ENCODE measurements at regions not wholly inside any gene's neighbourhood (a gene's known extent, or its start where the extent isn't known, plus 50 kb on each side); places are given as distances from the start of the nearest gene placed in this dataset.

DNA sequence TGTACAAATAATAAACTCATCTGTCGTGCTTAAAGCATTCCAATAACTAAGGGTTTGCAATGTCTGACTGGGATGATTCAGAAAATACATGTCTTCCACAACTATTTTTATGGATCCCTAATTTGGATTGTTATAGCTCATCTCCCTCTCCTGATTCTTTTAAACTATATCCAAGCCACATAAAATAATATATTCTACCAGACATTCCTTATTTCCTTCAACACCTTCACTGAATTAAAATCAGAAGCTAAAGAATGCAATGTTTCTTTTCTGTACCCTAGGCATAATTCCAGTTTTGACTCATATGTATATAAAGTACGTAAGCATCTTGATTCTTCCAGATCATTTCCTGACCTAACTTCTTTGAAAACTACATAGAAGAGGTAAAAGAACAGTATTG is 420.4 kb downstream of the EFNB2 start:
- no peak for DNase-seq (ENCODE audit: low read depth, low spot score)
- no peaks in the 10 kb centered on the region for H3K27me3 ChIP-seq (ENCODE audit: insufficient read depth, insufficient read length)
- no peaks in the 10 kb centered on the region for H3K36me3 ChIP-seq (ENCODE audit: insufficient read depth, insufficient read length, low read length)
- no peak overlapping the region for H3K4me3 ChIP-seq (ENCODE audit: insufficient read length, low read depth)
- no peak overlapping the region for H3K9ac ChIP-seq (ENCODE audit: insufficient read length, low read depth)
- H3K9me3 ChIP-seq (ENCODE audit: insufficient read depth, low read length) = no peaks in the 10 kb centered on the region
- TF ChIP-seq SUZ12 (IDR thresholded peaks at IDR 0.05; ENCODE audit: extremely low read depth, insufficient read depth, insufficient read length) (no peak), ZNF274 (IDR thresholded peaks at IDR 0.05; ENCODE audit: low read depth, low read length) (no peak), YY1 (IDR thresholded peaks at IDR 0.05; ENCODE audit: insufficient read depth, insufficient read length) (no peak)
- H3K4me1 ChIP-seq (ENCODE audit: insufficient read depth, insufficient read length) = no peaks in the 10 kb centered on the region

DNA sequence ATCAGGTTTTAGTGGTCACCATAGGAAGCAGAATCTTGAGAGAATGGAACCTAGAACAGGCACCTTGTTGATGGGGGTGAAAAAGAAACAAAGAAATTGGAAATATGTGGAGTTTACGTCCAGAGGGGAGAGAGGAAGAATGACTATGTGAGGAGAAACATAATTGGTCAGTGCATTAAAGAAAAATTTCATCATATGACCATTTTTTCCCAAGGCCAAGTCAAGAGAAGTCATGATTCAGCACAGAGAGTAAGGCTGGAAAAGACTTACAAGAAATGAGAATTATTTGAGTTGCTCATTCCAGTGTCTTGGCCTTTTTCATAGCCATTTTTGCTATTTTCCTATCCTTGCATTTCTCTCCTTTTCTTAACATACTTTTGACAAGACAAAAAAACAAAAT is 421.7 kb downstream of the EFNB2 start:
- DNase-seq (ENCODE audit: low read depth, low spot score) = no peak

DNA sequence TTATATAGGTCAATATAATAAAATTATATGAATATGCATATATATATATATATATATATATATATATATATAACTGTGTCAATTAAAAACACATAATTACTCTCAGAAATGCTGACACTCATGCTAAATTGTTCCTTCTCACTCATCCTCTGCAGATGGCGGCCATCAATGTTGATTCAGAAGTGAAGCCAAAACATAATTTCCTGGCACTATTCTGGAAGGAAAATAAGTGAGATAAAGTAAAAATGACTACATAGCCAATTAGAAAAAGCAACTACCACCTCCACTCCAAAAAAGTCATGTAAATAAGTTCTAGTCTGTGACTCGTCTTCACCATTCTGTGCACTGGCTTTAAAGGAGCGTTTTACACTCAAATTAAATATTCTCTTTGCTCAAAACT is 423.3 kb downstream of the EFNB2 start:
- Histone ChIP-seq H3K4me3 (ENCODE audit: insufficient read length, low read depth) (no peak overlapping the region), H3K4me1 (ENCODE audit: insufficient read depth, insufficient read length) (no peaks in the 10 kb centered on the region), H3K36me3 (ENCODE audit: insufficient read depth, insufficient read length, low read length) (no peaks in the 10 kb centered on the region), H3K27me3 (ENCODE audit: insufficient read depth, insufficient read length) (no peaks in the 10 kb centered on the region), H3K9ac (ENCODE audit: insufficient read length, low read depth) (no peak overlapping the region), H3K9me3 (ENCODE audit: insufficient read depth, low read length) (no peaks in the 10 kb centered on the region)
- TF ChIP-seq SUZ12 (IDR thresholded peaks at IDR 0.05; ENCODE audit: extremely low read depth, insufficient read depth, insufficient read length) = no peak
- no peak for TF ChIP-seq YY1 (IDR thresholded peaks at IDR 0.05; ENCODE audit: insufficient read depth, insufficient read length)
- TF ChIP-seq ZNF274 (IDR thresholded peaks at IDR 0.05; ENCODE audit: low read depth, low read length) = no peak
- DNase-seq (ENCODE audit: low read depth, low spot score) = no peak

More for the DNA sequence above, 421.7 kb downstream of the EFNB2 start:
- Histone ChIP-seq H3K36me3 (ENCODE audit: insufficient read depth, insufficient read length, low read length) (no peaks in the 10 kb centered on the region), H3K9ac (ENCODE audit: insufficient read length, low read depth) (no peak overlapping the region), H3K27me3 (ENCODE audit: insufficient read depth, insufficient read length) (no peaks in the 10 kb centered on the region), H3K4me3 (ENCODE audit: insufficient read length, low read depth) (no peak overlapping the region), H3K4me1 (ENCODE audit: insufficient read depth, insufficient read length) (no peaks in the 10 kb centered on the region), H3K9me3 (ENCODE audit: insufficient read depth, low read length) (no peaks in the 10 kb centered on the region)
- TF ChIP-seq ZNF274 (IDR thresholded peaks at IDR 0.05; ENCODE audit: low read depth, low read length) (no peak), SUZ12 (IDR thresholded peaks at IDR 0.05; ENCODE audit: extremely low read depth, insufficient read depth, insufficient read length) (no peak), YY1 (IDR thresholded peaks at IDR 0.05; ENCODE audit: insufficient read depth, insufficient read length) (no peak)

DNA sequence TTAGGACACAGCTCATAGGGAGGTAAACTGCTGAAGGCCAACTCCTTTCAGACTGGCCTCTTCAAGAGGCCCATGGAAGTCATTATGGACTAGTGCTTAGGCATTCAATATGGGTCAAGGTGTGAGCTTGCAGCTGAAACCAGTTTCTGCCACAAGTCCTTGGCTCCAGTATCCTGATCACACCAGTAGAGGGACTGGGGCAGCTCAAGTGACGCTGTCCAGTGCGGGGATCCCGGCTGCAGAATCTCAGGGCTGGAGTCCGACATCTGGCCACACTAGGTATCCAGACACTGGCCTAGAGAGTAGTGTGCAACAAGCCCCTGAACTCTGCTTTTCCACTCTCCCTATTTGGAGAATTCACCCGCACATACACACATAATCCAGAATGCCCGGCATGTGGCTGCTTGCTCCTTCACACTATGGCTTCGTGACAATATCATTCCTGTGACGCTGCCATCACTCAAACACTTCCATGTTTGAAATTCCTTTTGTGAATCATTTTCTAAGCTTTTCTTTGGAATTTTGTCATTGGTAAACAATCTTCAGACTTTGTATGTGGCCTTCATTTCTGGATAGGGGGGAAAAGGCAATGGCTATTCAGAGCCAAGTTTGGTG is 425.1 kb downstream of the EFNB2 start:
- TF ChIP-seq SUZ12 (IDR thresholded peaks at IDR 0.05; ENCODE audit: extremely low read depth, insufficient read depth, insufficient read length) (no peak), ZNF274 (IDR thresholded peaks at IDR 0.05; ENCODE audit: low read depth, low read length) (no peak), YY1 (IDR thresholded peaks at IDR 0.05; ENCODE audit: insufficient read depth, insufficient read length) (no peak)
- Histone ChIP-seq H3K9me3 (ENCODE audit: insufficient read depth, low read length) (no peaks in the 10 kb centered on the region), H3K9ac (ENCODE audit: insufficient read length, low read depth) (no peak overlapping the region)

DNA sequence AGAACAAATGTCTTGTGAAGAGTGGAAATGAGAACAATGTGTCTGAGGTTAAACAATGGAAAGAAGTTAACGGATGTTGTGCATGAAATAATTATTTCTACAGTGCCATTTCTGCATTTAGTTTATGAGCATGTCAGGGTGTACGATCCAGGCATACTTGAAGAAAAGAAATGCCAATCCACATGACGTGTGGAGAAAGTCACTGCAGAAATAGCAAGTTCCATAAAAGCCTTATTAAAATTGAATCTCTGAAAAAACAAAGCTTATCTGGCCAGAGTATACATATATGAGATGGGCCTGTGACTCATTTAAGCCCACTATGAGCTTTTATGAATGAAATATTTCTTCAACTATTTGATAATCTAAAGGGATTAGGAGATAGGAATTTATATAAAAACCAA is 426.1 kb downstream of the EFNB2 start:
- no peak overlapping the region for H3K9ac ChIP-seq (ENCODE audit: insufficient read length, low read depth)
- no peak for DNase-seq (ENCODE audit: low read depth, low spot score)
- H3K27me3 ChIP-seq (ENCODE audit: insufficient read depth, insufficient read length) = no peaks in the 10 kb centered on the region
- TF ChIP-seq ZNF274 (IDR thresholded peaks at IDR 0.05; ENCODE audit: low read depth, low read length) (no peak), YY1 (IDR thresholded peaks at IDR 0.05; ENCODE audit: insufficient read depth, insufficient read length) (no peak), SUZ12 (IDR thresholded peaks at IDR 0.05; ENCODE audit: extremely low read depth, insufficient read depth, insufficient read length) (no peak)
- no peaks in the 10 kb centered on the region for H3K36me3 ChIP-seq (ENCODE audit: insufficient read depth, insufficient read length, low read length)
- H3K4me3 ChIP-seq (ENCODE audit: insufficient read length, low read depth) = no peak overlapping the region
- peaks cover 2% of the 10 kb centered on the region for H3K4me1 ChIP-seq (ENCODE audit: insufficient read depth, insufficient read length)
- H3K9me3 ChIP-seq (ENCODE audit: insufficient read depth, low read length) = no peaks in the 10 kb centered on the region

More for the DNA sequence above, 425.1 kb downstream of the EFNB2 start:
- DNase-seq (ENCODE audit: low read depth, low spot score) = no peak
- no peak overlapping the region for H3K4me3 ChIP-seq (ENCODE audit: insufficient read length, low read depth)
- H3K36me3 ChIP-seq (ENCODE audit: insufficient read depth, insufficient read length, low read length) = no peaks in the 10 kb centered on the region
- no peaks in the 10 kb centered on the region for H3K4me1 ChIP-seq (ENCODE audit: insufficient read depth, insufficient read length)
- no peaks in the 10 kb centered on the region for H3K27me3 ChIP-seq (ENCODE audit: insufficient read depth, insufficient read length)

DNA sequence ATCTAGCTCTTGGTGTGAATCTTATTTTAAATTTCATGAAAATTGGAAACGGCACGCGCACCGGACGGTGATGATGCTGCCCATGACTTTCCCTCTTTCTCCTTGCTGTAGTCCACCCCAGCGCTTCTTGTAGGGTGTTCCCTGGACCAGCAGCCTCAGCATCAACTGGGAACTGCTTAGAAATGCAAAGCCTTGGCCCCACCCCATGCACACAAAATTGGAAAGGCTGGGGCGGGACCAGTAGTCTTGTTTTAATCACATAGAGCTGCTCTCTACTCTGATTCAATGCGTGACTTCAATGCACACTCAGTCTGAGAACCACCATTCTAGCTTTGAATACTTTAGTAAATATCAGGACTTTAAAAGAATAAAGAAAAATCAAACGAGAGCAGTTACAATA is 427.1 kb downstream of the EFNB2 start:
- H3K4me1 ChIP-seq (ENCODE audit: insufficient read depth, insufficient read length) = peaks cover 2% of the 10 kb centered on the region
- no peaks in the 10 kb centered on the region for H3K27me3 ChIP-seq (ENCODE audit: insufficient read depth, insufficient read length)
- TF ChIP-seq SUZ12 (IDR thresholded peaks at IDR 0.05; ENCODE audit: extremely low read depth, insufficient read depth, insufficient read length) = no peak
- TF ChIP-seq YY1 (IDR thresholded peaks at IDR 0.05; ENCODE audit: insufficient read depth, insufficient read length) = no peak
- no peak for TF ChIP-seq ZNF274 (IDR thresholded peaks at IDR 0.05; ENCODE audit: low read depth, low read length)
- no peak for DNase-seq (ENCODE audit: low read depth, low spot score)
- no peak overlapping the region for H3K9ac ChIP-seq (ENCODE audit: insufficient read length, low read depth)
- no peaks in the 10 kb centered on the region for H3K36me3 ChIP-seq (ENCODE audit: insufficient read depth, insufficient read length, low read length)
- H3K9me3 ChIP-seq (ENCODE audit: insufficient read depth, low read length) = no peaks in the 10 kb centered on the region
- no peak overlapping the region for H3K4me3 ChIP-seq (ENCODE audit: insufficient read length, low read depth)

DNA sequence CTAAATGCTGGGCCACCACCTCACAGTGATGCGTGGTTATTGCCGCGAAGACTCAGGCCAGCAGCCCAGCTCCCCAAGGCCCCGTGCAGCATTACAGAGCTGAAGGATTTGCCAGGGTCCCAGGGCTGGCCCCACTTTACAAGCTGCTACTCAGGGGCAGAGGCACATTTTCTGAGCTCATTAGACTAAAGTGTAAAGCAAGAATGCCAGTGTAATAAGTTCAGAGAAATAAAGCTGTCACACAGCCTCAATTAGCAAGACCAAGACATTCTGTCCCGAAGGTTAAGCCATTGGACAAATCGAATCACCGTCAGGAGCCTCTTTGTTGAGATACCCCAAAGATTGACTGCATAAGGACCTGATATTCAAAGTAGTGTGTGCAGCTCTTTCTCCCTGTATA is 428.4 kb downstream of the EFNB2 start:
- Histone ChIP-seq H3K4me3 (ENCODE audit: insufficient read length, low read depth) (no peak overlapping the region), H3K9me3 (ENCODE audit: insufficient read depth, low read length) (no peaks in the 10 kb centered on the region), H3K36me3 (ENCODE audit: insufficient read depth, insufficient read length, low read length) (no peaks in the 10 kb centered on the region), H3K27me3 (ENCODE audit: insufficient read depth, insufficient read length) (no peaks in the 10 kb centered on the region), H3K4me1 (ENCODE audit: insufficient read depth, insufficient read length) (peaks cover 2% of the 10 kb centered on the region), H3K9ac (ENCODE audit: insufficient read length, low read depth) (no peak overlapping the region)
- DNase-seq (ENCODE audit: low read depth, low spot score) = no peak
- TF ChIP-seq SUZ12 (IDR thresholded peaks at IDR 0.05; ENCODE audit: extremely low read depth, insufficient read depth, insufficient read length) = no peak
- no peak for TF ChIP-seq ZNF274 (IDR thresholded peaks at IDR 0.05; ENCODE audit: low read depth, low read length)
